ENCODE measurements at regions not wholly inside any gene's neighbourhood (a gene's known extent, or its start where the extent isn't known, plus 50 kb on each side); places are given as distances from the start of the nearest gene placed in this dataset.

DNA sequence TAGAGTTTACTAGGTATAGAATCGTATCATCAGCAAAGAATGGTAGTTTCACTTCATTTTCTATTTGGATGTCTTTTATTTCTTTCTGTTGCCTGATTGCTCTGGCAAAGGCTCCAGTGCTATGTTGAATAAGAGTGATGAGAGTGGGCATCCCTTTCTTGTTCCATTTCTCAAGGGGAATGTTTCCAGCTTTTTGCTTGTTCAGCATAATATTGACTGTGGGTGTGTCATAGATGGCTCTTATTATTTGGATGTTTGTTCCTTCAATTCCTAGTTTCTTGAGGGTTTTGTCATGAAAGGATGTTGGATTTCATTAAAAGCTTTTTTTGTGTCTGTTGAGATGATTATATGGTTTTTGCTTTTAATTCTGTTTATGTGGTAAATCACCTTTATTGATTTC, 1114.5 kb downstream of the RAPGEF2 start:
- no peak for DNase-seq (ENCODE audit: low spot score)

DNA sequence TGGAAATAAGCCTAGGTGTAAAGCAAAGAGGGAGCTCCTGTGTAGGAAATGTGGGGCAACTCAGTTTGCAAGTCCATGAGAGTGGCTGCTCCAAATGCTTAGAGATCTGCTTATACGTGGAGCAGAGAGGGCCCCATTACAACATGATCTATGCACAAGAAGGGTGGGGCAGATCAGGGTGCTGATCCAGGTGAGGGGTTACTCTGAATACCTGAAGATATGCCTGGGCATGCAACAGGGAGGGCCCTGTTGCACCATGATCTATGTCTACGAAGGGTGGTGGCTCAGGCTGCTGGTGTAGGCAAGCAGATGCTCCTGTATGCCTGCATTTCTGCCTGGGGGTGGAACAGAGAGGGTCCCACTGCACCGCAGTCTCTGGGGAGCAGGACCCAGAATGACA, 1121.2 kb downstream of the RAPGEF2 start:
- no peak for DNase-seq (ENCODE audit: low spot score)

DNA sequence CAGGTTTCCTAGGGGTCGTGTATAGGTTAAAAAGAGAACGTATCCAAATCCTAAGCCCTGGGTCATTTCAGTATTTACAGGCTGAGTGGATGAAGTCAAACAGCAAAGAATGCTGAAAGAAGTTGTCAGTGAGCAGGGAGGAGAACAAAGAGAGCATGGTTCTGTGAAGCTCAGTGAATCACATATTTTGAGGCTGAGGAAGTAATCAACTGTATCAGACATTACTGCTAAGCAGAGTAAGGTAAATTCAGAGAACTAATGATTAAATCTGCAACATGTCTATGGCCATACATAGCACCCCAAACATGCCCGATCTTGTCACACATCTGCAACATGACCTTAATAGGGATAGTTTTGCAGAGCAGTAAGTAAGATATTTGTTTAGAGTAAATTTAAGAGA, 1130.3 kb downstream of the RAPGEF2 start:
- no peak for DNase-seq (ENCODE audit: low spot score)

DNA sequence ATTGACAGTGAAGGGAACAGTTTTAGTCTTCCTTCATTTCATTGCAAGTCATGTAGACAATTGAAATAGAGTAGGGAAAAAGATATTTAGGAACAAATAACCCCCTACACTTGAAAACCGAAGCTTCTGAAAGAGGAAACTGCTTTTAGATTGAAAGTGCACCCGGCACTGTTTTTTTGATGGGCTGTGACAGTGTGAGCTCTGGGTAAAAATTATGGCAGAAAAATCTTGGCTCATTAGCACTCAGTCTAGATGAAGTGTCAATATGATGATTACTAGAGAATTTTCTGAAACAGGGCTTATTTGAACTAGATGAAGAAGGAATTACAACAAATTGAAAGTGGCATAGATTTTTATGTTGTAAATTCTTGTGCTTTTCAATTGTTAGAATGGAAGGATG, 1132.4 kb downstream of the RAPGEF2 start:
- no peak for DNase-seq (ENCODE audit: low spot score)

DNA sequence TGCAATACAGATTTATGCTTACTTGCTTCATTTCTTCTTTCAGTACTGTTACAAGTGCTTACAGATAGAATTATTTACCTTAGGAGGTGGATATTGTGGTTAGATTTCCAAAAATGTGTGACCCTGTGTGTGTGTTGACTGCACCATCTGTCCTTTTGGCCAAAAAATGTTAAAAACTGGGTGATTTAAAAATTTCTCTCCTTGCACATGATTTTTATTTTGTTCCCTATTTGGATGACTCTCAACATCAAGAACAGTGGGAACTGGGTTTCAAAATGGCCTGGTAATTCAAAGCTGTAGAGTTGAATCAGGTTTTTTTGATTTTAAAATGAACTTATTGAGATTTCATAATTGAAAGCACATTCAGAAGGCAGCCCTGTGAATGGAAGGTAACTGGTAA, 1132.9 kb downstream of the RAPGEF2 start:
- DNase-seq (ENCODE audit: low spot score) = no peak

DNA sequence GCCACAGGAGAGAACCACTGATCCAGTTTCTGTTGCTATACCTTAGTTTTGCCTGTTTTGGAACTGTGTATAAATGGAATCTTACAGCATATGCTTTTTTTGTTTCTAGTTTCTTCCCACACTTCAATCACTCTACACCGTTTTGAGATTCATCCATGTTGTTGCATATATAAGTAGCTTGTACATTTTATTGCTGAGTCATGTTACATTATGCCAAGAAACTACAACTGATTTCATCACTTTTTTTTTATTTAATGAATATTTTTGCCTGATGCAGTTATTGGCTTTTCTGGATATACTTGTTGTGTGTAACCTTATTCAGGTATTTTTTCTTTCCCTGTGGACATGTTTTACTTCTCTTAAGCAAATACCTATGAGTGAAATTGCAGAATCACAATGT, 1135.9 kb downstream of the RAPGEF2 start:
- no peak for DNase-seq (ENCODE audit: low spot score)

DNA sequence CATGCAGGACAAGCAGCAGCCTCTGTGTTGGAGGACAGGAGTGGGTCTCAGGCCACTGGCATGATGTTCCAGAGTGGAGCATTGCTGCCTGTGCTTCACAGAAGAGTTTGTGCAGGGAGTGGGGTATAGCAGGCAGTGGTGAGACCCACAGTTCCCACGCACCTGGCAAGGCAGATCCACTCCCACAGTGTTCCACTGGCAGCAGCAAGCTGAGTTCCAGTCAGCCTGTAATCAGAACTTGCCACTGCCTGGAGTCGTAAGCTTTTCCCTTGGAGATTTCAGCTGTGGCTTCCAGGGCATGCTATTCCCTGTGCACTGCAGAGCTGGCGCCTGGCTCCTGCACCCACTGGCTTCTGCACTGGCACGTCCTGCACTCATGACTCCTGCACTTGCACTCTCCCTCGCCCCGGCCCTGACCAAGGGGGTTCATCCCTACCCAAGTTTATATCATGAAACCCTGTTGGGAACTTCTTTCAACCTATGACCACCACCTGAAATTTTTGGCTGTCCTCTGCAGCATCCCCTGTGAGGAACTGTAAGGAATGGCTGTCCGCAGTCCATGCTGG, 1144.3 kb downstream of the RAPGEF2 start:
- DNase-seq (ENCODE audit: low spot score) = no peak

DNA sequence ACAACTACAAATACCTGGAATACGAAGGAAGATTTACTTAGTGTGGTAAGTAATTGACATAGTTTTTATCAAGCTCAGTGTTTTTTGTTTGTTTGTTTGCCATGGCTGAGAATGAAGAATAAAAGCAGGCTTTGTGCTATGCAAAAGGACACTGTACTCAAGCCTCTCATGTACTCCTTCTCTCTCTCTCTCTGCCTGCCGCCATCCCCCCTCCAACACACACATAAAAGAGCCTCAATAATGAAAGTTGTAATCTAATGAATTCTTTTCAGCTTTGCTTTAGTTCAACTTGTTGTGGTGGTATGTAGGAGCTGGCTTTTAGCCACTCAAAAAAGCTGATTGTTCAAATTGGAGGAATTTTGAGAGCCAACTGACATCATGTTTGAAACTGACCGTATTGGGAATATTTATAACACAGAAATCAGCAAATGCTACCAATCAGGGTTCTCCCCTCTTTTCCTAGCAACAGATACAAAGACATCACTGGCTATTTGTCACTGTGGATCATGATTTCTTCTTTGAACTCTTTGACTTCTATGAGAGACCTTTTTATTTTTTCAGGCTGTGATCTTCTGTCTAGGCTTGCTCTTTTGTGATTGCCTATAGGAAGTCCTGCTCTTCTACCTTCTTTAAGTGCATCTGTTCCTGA, 1148.8 kb downstream of the RAPGEF2 start:
- no peak for DNase-seq (ENCODE audit: low spot score)

DNA sequence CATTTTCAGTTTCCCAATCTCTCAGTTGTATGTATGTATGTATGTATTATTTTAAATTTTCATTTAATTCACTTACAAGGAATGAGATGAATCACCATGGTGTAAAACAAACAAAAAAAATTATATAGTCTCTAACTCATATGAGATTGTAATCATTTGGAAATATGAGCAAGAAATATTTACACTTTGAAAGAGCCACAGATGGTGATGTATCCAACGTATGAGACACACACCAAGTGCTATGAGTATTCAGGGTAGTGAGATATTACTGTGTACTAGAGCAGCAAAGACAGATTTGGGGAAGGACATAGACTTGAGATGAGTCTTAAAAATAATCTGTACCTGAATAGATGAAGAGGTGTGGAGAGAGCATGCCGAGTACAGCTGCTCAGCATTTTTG, 1154.4 kb downstream of the RAPGEF2 start:
- DNase-seq (ENCODE audit: low spot score) = no peak

DNA sequence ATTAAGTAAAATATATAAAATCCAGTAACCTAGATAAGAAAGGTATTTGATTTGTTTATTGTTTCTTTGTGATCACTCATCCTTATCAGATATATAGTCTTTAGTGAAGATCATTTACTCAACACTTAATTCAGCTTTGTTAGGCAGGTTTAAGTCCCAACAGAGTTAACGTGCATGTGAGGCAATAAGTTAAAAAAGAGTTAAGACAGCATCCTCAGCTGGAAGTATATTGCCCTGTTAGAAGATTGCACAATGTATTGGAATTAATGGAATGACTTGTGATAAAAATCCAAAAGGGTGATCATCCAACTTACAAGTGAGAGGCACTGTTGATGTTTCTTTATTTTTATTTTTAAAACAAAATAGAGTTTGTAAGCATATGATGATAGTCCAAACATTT, 1162.1 kb downstream of the RAPGEF2 start:
- DNase-seq (ENCODE audit: low spot score) = no peak

DNA sequence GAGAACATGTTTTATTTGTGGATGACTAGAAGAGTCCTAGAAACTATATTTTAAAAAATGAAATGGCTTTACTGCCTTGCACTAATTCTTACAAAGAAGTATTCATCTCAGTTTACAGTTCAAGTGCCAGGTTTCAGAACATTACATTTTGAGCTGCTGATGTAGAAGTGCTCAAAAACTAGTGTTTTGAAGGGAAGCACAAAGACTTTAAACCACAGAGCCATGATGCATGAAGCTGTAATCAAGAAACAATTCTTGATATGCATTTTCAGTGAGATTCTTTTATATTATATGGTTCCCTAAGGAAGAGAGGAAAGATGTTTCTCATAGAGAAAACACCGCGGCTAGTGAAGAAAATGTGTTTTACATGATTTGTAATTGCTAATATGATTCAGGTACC, 1163.0 kb downstream of the RAPGEF2 start:
- no peak for DNase-seq (ENCODE audit: low spot score)

DNA sequence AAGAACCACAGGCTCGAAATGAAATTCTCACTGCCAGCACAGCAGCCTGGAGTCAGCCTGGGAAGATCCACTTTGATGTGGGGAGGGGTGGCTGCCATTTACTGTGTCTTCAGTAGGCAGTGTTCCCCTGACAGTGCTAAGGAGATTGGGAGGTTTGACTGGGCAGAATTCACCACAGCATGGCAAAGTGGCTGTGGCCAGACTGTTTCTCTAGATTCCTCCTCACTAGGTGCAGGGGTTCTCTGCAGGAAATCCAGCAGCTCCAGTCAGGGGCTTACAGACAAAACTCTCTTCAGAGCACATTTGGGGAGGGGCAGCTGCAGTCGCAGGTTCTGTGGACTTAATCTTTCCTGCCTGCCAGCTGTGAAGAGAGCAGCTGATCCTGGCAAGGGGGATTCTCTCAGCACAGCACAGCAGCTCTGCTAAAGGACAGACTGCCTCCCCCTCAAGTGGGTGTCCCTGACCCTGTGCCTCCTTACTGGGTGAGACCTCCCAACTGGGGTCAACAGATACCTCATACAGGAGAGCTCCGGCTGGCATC, 1174.0 kb downstream of the RAPGEF2 start:
- DNase-seq (ENCODE audit: low spot score) = no peak

DNA sequence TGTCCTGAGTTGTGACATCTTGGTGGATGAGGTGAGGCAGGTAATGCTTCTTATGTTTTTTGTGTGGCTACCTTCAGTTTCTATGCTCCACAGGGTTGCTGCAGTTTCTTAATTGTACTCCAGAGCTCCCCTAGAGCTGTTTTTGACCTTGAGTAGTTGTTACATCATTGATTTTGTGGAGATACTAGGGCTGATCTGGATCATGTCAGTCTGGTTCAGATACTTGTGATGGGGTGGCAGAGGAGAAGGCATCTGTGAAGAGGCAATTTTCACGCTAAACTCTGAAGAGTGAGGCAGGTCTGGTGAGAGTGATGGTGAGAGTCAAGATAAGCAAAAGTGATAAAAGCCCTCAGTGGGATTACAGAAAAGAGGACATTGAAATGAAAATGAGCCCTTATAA, 1180.2 kb downstream of the RAPGEF2 start:
- DNase-seq (ENCODE audit: low spot score) = no peak

DNA sequence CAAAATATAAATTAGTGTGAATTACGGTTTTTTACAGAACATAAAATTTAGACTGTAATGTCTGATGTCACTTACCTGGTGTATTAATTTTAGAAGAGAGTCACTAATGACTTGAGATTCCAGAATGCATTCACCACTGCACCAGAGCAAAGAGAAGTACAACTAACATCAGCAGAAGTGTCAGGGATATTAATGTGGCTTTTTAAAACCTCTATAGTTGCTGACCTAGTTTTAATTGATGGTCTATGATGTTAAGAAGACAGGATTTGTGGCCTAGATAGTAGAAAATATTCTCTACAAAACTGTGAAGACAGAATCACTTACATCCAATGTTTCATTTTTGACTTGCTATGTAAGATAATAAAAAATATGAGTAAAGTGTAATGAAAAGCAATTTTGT, 1181.6 kb downstream of the RAPGEF2 start:
- no peak for DNase-seq (ENCODE audit: low spot score)

DNA sequence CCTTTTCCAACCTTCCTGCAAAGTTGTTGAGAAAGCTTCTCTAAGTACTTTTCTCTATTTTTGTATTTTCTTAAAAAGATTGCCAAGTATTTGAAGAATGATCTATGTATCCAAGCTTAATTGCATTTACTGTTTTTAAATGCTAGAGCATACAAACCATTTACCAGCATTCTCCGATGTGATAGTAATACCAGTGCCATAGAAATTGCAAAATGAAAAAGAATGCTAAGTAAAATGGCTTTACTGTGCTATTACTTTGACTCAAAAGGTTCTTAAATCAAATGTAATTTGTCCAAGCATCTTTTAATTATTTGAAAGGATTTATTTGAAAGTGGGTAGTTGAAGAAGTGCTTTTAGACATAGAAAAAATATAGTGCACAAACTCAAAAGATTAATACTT, 1183.2 kb downstream of the RAPGEF2 start:
- no peak for DNase-seq (ENCODE audit: low spot score)

DNA sequence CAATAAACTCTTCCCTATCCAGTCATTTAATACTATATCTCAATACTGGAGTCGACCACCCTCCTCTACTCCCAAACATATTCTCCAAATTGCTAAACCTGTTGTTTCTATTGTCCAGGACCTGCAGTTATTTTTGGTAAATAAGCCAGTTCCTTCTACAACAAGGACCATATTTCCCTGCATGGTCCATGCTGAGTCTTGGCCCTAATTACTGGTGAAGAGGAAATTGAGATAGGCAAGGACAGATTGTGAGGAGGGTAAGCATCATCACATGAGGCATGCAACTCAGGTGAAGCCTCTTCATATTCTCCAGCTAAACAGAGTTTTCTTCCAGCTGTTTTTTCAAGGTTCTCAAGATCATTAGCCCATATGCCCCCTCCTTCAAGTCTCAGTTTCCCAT, 1193.6 kb downstream of the RAPGEF2 start:
- DNase-seq (ENCODE audit: low spot score) = no peak

DNA sequence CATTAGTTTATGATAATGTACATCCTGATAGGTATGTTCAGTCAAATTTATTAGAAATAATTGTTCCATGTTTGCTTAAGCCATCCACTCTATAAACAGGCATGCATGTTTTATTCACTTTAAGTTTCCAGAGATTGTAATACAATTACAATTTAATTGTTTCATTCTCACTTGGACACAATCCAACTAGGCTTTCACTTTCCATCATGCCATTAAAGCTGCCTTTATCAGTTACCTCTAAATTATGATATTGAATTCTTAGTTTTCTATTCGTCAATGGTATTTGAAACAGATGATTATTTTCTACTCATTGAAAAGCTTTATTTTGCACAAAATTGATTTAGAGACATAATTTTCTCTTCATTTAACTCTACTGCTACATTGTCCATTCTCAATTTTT, 1196.3 kb downstream of the RAPGEF2 start:
- DNase-seq (ENCODE audit: low spot score) = no peak

DNA sequence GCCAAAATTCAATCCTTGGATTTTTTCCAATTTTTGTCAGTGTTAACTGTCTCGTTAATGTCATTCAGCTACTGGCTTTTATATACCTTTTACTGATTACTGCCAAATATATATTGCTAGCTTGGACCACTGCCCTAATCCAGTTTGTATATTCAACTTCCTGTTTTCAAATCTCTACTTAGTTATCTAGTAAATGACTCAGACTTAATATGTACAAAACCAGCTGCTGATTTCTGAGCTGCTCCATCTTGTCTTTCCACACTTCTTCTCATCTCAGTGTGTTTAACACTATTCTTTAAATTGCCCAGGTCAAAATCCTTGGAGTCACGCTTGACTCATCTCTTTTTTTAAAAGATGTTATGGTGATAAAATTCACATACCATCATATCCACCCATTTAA, 1196.7 kb downstream of the RAPGEF2 start:
- no peak for DNase-seq (ENCODE audit: low spot score)

DNA sequence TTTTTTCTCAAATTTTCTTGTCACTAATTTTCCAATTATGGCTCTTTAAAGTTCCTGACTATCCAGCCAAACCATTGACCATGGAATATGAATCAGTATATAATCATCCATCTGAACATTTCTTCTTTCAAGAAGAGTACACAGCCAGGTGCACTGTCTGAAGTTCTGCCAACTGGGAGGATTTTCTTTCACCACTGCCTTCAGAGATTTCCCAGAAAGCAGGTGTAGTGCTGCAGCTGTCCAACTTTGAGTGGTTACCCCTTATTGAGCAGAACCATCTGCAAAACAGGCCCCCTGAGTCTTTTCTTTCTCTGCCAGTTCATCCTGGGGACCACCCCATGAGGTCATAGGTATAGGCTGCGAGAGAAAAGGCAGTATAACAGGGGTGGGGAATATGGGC, 1213.2 kb downstream of the RAPGEF2 start:
- DNase-seq (ENCODE audit: low spot score) = no peak

DNA sequence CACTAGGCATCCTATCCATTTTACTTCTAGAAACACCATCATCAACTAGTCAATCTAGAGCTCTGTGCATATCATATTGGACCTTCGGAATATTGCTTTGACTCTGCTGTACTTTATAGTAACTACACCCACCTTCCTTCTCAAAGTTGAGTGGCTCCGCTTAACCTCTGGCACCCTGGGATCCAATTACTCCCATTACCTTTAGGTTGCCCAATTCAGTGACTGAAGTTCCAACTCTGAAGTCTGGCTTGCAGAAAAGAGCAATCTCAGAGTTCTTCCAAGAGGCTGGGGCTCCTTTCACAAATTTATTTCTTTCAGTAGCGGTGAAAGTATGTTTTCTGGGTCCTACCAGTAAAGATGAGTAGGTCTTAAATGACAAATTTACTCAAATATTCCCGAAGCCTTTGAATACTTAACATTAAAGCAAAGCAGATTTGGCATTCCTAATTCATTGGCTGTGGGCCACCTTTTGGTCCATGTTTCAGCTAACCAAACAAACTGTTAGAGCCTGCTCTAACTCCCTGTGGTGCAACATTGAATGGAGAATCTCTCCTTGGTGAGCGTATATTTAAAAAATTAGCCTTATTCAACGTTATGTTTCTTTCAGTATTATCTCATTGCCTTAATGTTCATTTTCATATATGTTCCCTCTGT, 1215.8 kb downstream of the RAPGEF2 start:
- no peak for DNase-seq (ENCODE audit: low spot score)

DNA sequence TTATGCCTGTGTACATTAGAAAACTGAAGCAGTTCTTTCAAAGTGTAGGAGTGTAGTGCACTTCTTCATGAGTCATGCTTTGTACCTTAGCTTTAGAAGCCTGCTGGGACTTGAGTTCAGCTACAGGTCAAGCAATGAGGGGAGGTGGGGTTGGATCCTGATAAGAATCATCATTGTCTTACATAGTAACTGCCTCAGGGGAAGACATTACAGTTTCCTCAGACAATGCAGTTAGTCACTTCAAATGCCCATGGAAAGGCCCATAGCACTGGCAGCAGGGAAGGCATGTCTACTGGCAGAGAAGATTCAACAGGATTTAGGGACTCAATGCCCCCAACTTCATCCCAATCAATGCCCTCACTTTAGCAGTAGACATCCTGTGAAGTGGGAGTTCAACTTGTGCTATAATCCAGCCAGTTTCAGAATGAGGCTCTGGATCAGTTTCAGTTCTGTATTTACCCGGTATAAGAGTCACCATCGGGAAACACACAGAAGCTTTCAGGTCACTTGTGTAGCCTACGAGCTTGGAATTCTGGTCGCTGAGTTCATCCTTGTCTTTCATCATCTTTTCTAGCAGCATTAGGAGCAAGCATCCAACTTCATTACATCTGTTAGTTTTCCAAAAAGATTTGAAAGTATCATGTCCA, 1216.5 kb downstream of the RAPGEF2 start:
- no peak for DNase-seq (ENCODE audit: low spot score)

DNA sequence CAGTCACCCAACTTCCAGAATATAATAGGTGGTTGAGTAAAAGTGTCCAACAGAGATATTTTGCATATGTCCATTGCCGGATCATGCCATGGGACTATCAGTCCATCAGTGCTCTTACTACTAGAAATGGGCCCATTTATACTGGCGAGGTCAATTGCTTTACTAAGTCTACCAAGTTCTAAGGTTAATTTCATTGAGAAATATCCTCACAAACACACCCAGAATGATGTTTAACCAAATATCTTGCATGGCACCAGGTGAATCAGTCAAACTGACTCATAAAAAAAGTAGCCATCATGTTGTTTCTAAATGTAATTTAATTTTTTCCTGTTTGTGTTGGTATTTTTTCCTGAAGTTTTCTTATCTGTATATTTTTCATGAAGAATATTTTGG, 1217.0 kb downstream of the RAPGEF2 start:
- DNase-seq (ENCODE audit: low spot score) = no peak

DNA sequence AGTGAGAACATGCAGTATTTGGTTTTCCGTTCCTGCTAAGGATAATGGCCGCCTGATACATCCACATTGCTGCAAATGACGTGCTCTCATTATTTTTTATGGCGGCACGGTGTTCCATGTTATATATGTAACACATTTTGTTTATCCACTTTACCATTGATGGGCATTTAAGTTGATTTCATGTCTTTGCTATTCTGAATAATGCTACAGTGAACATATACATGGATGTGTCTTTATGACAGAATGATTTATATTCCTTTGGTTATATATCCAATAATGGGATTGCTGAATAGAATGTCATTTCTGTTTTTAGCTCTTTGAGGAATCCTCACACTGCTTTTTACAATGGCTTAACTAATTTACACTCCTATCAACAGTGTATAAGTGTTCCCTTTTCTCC, 1223.2 kb downstream of the RAPGEF2 start:
- DNase-seq (ENCODE audit: low spot score) = no peak

Data from CD4-positive, alpha-beta T cell treated with Interleukin-6 at 100 ng/mL for 8 hours (primary cell).